ENCODE measurements at regions not wholly inside any gene's neighbourhood (a gene's known extent, or its start where the extent isn't known, plus 50 kb on each side); places are given as distances from the start of the nearest gene placed in this dataset.
"Not testable (repeated sequence)": the region's sequence is repeated elsewhere in the genome, so short reads cannot be mapped to it uniquely, and the experiment has no call there.

DNA sequence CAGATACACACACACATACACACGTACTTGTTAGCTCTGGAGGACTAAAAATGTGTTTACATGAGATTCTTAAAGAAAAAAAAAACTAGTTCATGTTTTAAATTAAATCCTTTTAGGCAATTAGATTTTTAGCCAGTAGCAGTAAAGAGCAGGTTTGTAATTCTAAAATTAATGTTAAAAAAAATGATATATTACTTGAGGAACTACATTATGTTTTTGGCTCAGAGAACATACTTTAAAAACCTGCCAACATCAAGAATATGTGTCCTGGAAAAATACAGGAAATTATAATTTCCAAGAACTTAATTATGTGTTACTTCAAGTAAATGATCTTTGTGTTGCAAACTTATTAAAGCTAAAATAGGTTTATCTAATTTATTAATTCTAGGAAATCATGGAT, 594.3 kb upstream of the PCDH7 start:
- ChIA-PET POLR2A (no interaction called here), CTCF (no interaction called here)
- TF ChIP-seq, protein P1, sequence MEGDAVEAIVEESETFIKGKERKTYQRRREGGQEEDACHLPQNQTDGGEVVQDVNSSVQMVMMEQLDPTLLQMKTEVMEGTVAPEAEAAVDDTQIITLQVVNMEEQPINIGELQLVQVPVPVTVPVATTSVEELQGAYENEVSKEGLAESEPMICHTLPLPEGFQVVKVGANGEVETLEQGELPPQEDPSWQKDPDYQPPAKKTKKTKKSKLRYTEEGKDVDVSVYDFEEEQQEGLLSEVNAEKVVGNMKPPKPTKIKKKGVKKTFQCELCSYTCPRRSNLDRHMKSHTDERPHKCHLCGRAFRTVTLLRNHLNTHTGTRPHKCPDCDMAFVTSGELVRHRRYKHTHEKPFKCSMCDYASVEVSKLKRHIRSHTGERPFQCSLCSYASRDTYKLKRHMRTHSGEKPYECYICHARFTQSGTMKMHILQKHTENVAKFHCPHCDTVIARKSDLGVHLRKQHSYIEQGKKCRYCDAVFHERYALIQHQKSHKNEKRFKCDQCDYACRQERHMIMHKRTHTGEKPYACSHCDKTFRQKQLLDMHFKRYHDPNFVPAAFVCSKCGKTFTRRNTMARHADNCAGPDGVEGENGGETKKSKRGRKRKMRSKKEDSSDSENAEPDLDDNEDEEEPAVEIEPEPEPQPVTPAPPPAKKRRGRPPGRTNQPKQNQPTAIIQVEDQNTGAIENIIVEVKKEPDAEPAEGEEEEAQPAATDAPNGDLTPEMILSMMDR (IDR thresholded peaks at IDR 0.05; ENCODE audit: control extremely low read depth, extremely low read depth, low read depth, missing control alignments), result no peak
- DNase-seq (ENCODE audit: extremely low spot score), result no peak

DNA sequence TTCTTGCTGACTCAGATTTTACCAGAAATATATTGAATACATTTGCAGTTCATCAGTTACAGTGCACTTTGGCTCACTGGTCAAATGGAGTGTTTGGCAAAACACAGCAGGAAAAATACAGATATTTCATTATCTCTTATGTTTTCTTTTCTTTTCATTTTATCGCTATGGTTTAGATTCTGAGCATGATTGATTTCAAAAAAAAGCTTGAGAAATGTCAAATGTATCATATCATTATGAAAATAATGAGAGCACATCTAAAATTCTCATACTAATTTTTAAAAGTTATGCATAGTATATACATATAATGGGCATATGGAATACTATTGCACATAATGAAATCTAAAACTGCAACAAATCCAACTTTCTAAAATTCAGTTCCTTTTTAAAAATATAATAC, 593.8 kb upstream of the PCDH7 start:
- TF ChIP-seq, protein P1 (IDR thresholded peaks at IDR 0.05; ENCODE audit: control extremely low read depth, extremely low read depth, low read depth, missing control alignments), result no peak
- CTCF ChIA-PET, result interaction anchor here (1.2 kb wide), 1 partner anchor 10 kb away, joined by 3 read pairs; no protein-coding TSS in a partner anchor
- no peak for DNase-seq (ENCODE audit: extremely low spot score)
- POLR2A ChIA-PET, result no interaction called here

DNA sequence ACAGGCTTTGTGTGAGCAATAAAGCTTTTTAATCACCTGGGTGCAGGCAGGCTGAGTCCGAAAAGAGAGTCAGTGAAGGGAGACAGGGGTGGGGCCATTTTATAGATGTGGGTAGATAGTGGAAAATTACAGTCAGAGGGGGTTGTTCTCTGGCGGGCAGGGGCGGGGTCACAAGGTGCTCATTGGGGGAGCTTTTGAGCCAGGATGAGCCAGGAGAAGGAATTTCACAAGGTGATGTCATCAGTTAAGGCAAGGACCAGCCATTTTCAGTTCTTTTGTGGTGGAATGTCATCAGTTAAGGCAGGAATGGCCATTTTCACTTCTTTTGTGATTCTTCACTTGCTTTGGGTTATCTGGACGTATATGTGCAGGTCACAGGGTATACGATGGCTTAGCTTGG, 571.3 kb upstream of the PCDH7 start:
- DNase-seq (ENCODE audit: extremely low spot score); POLR2A ChIA-PET; CTCF ChIA-PET: not testable (repeated sequence)

DNA sequence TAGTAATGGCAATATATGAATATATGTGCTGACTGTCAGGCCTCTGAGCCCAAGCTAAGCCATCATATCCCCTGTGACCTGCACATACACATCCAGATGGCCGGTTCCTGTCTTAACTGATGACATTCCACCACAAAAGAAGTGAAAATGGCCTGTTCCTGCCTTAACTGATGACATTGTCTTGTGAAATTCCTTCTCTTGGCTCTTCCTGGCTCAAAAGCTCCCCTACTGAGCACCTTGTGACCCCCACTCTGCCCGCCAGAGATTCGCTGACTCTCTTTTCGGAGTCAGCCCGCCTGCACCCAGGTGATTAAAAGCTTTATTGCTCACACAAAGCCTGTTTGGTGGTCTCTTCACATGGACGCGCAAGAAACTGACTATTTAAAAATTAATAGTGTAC, 570.6 kb upstream of the PCDH7 start:
- POLR2A ChIA-PET; CTCF ChIA-PET; DNase-seq (ENCODE audit: extremely low spot score): not testable (repeated sequence)

DNA sequence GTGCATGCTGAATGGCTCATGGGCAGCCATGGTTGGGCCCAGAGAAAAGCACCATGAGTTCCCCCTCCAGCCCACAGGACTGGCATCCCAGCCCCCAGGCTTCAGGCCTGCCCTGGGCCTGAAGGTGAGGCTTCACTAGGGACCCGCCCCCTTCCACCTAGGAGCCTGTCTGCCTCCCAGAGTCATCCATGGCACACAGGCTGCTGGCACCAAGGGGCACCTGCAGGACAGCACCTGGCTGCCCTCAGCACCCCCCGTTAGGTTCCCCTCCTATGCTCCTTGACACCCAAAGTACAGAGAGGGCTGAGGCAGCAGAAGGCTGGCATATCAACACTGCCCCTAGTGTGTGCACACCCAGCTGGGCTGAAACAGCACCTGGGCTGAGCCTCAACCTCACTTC, 566.7 kb upstream of the PCDH7 start:
- TF ChIP-seq, protein P1 (IDR thresholded peaks at IDR 0.05; ENCODE audit: control extremely low read depth, extremely low read depth, low read depth, missing control alignments), result no peak
- ChIA-PET CTCF (no interaction called here), POLR2A (no interaction called here)
- DNase-seq (ENCODE audit: extremely low spot score), result no peak

DNA sequence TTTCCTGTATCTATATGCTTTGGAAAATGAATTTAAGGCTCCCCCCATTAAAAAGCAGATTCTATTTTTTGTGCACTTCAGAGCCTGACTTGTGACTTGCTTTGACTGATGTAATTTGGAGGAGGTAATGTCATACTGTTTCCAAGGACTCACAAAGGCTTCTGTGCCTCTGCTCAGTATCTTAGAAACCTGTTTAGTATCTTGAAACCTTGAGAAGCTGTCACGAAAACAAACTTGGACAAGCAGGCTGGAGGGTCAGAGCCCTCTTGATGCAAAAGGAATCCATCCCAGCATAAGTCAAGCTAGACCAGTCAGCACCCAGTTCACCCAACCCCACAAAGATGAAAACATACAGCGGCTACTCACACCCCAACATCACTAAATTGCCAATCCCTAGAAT, 560.0 kb upstream of the PCDH7 start:
- ChIA-PET POLR2A (no interaction called here), CTCF (interaction anchor here (1.0 kb wide), 1 partner anchor 14 kb away, joined by 3 read pairs; no protein-coding TSS in a partner anchor)
- DNase-seq (ENCODE audit: extremely low spot score), result no peak
- TF ChIP-seq, protein P1 (IDR thresholded peaks at IDR 0.05; ENCODE audit: control extremely low read depth, extremely low read depth, low read depth, missing control alignments), result no peak

DNA sequence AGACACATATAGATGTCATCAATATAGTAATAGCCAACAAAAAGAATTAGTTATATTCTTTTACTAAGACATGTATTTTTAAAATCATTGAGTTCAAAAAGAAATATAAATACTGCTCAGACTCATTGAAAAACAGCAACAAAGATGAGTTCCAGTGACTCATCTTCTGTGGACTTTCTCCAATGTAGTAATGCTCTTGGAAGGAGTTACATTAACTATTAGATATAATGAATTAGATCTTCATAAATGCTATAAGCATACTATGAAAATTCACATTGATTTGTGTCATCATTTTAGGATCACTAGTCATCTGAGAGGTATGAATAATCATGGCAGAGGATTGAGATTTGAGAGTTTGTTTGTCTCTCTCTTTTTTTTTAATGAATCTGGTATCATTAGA, 547.8 kb upstream of the PCDH7 start:
- TF ChIP-seq, protein P1 (IDR thresholded peaks at IDR 0.05; ENCODE audit: control extremely low read depth, extremely low read depth, low read depth, missing control alignments), result no peak
- ChIA-PET POLR2A (no interaction called here), CTCF (no interaction called here)
- DNase-seq (ENCODE audit: extremely low spot score), result no peak

DNA sequence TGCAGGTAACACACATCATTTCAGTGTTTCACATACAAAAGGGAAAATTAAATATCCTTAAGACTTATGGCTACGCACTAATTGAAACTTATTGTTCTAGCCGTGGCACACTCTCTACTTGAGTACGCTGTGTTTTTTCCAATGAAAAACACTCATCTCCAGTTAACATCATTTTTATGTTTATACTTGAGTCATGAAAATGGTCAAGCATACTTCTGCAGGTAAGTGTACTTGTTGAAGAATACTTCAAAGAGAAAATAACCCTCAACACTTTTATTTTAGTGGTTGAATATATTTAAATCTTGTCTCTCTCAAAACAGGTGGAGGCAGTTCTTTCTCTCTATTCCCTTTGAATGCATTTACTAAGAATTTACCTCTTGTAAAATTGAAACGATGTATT, 538.7 kb upstream of the PCDH7 start:
- POLR2A ChIA-PET, result no interaction called here
- TF ChIP-seq, protein P1 (IDR thresholded peaks at IDR 0.05; ENCODE audit: control extremely low read depth, extremely low read depth, low read depth, missing control alignments), result no peak
- CTCF ChIA-PET, result no interaction called here
- DNase-seq (ENCODE audit: extremely low spot score), result no peak

Measured in GM10248 (cell line).